ENCODE measurements at regions not wholly inside any gene's neighbourhood (a gene's known extent, or its start where the extent isn't known, plus 50 kb on each side); places are given as distances from the start of the nearest gene placed in this dataset.
A peak's percentile ranks its signal among the peaks of the same experiment; 100 is the strongest.
"Not testable (repeated sequence)": the region's sequence is repeated elsewhere in the genome, so short reads cannot be mapped to it uniquely, and the experiment has no call there.

GRCh38 chr21:20811702-20812101, 186.5 kb upstream of the NCAM2 start:
- DNase-seq (ENCODE audit: low read depth in 2 of 3, low spot score in 1 of 3) = no peak

GRCh38 chr21:20814090-20814489, 184.1 kb upstream of the NCAM2 start:
- DNase-seq (ENCODE audit: low read depth in 2 of 3, low spot score in 1 of 3) = no peak

GRCh38 chr21:20822666-20823065, 175.5 kb upstream of the NCAM2 start:
- no peak for DNase-seq (ENCODE audit: low read depth in 2 of 3, low spot score in 1 of 3)

- DNase-seq (ENCODE audit: low read depth in 2 of 3, low spot score in 1 of 3) = no peak
Observed at GRCh38 chr21:20852866-20853265, 145.3 kb upstream of the NCAM2 start.

- DNase-seq (ENCODE audit: low read depth in 2 of 3, low spot score in 1 of 3) = no peak
Observed at GRCh38 chr21:20856926-20857325, 141.3 kb upstream of the NCAM2 start.

GRCh38 chr21:20874202-20874601, 124.0 kb upstream of the NCAM2 start:
- no peak for DNase-seq (ENCODE audit: low read depth in 2 of 3, low spot score in 1 of 3)

GRCh38 chr21:20875742-20876141, 122.5 kb upstream of the NCAM2 start:
- no peak for DNase-seq (ENCODE audit: low read depth in 2 of 3, low spot score in 1 of 3)

- DNase-seq (ENCODE audit: low read depth in 2 of 3, low spot score in 1 of 3) = no peak
Observed at GRCh38 chr21:20877976-20878375, 120.2 kb upstream of the NCAM2 start.

GRCh38 chr21:20882462-20883407, 115.5 kb upstream of the NCAM2 start:
- DNase-seq (ENCODE audit: low read depth in 2 of 3, low spot score in 1 of 3) = peak in 2 of 3 donors; percentile 2 to 3

- no peak for DNase-seq (ENCODE audit: low read depth in 2 of 3, low spot score in 1 of 3)
Observed at GRCh38 chr21:20883408-20883800, 114.8 kb upstream of the NCAM2 start.

- no peak for DNase-seq (ENCODE audit: low read depth in 2 of 3, low spot score in 1 of 3)
Observed at GRCh38 chr21:20902511-20902910, 95.7 kb upstream of the NCAM2 start.

GRCh38 chr21:20902998-20903397, 95.2 kb upstream of the NCAM2 start:
- no peak for DNase-seq (ENCODE audit: low read depth in 2 of 3, low spot score in 1 of 3)

- not testable (repeated sequence) for DNase-seq (ENCODE audit: low read depth in 2 of 3, low spot score in 1 of 3)
Observed at GRCh38 chr21:20927555-20927954, 70.7 kb upstream of the NCAM2 start.

- DNase-seq (ENCODE audit: low read depth in 2 of 3, low spot score in 1 of 3) = no peak
Observed at GRCh38 chr21:20942523-20942922, 55.7 kb upstream of the NCAM2 start.

GRCh38 chr21:20943561-20943997, 54.6 kb upstream of the NCAM2 start:
- DNase-seq (ENCODE audit: low read depth in 2 of 3, low spot score in 1 of 3) = no peak

- no peak for DNase-seq (ENCODE audit: low read depth in 2 of 3, low spot score in 1 of 3)
Observed at GRCh38 chr21:20944139-20944538, 54.1 kb upstream of the NCAM2 start.

- no peak for DNase-seq (ENCODE audit: low read depth in 2 of 3, low spot score in 1 of 3)
Observed at GRCh38 chr21:20946701-20947100, 51.5 kb upstream of the NCAM2 start.
